CD4-positive, alpha-beta T cell treated with Interleukin-15 for 4 hours (primary cell): ENCODE measurements at regions not wholly inside any gene's neighbourhood (a gene's known extent, or its start where the extent isn't known, plus 50 kb on each side); places are given as distances from the start of the nearest gene placed in this dataset.
"Not testable (repeated sequence)": the region's sequence is repeated elsewhere in the genome, so short reads cannot be mapped to it uniquely, and the experiment has no call there.

Experiments used
- DNase-seq: peaks from one replicate; pipeline ENCODE4 v3.0.0-alpha.2; 2020; ENCODE audit warnings: low spot score

GRCh38 chr9:21598749-21599148, 116.6 kb upstream of the IFNE start:
- DNase-seq: no peak

GRCh38 chr9:21605489-21605931, 123.4 kb upstream of the IFNE start:
- no peak for DNase-seq

- no peak for DNase-seq
Measured at GRCh38 chr9:21607576-21607975, 125.5 kb upstream of the IFNE start.

- DNase-seq: no peak
Measured at GRCh38 chr9:21608200-21608599, 126.1 kb upstream of the IFNE start.

- DNase-seq: no peak
Measured at GRCh38 chr9:21609506-21609905, 127.4 kb upstream of the IFNE start.

- DNase-seq: peak; percentile 16
Measured at GRCh38 chr9:21611891-21612290, 129.8 kb upstream of the IFNE start.

- DNase-seq: no peak
Measured at GRCh38 chr9:21615018-21615417, 132.9 kb upstream of the IFNE start.

- no peak for DNase-seq
Measured at GRCh38 chr9:21615446-21615845, 133.3 kb upstream of the IFNE start.

GRCh38 chr9:21616082-21616778, 134.1 kb upstream of the IFNE start:
- no peak for DNase-seq

GRCh38 chr9:21624675-21625644, 142.8 kb upstream of the IFNE start:
- no peak for DNase-seq

GRCh38 chr9:21626493-21626892, 144.4 kb upstream of the IFNE start:
- DNase-seq: no peak

GRCh38 chr9:21628954-21629353, 146.8 kb upstream of the IFNE start:
- not testable (repeated sequence) for DNase-seq

- DNase-seq: no peak
Measured at GRCh38 chr9:21634951-21635350, 152.8 kb upstream of the IFNE start.

- DNase-seq: no peak
Measured at GRCh38 chr9:21638104-21638503, 156.0 kb upstream of the IFNE start.

GRCh38 chr9:21653091-21653490, 149.3 kb upstream of the MTAP start:
- DNase-seq: no peak

- no peak for DNase-seq
Measured at GRCh38 chr9:21653589-21653988, 148.8 kb upstream of the MTAP start.

GRCh38 chr9:21656776-21657674, 145.4 kb upstream of the MTAP start:
- DNase-seq: no peak

GRCh38 chr9:21657966-21658667, 144.3 kb upstream of the MTAP start:
- no peak for DNase-seq

GRCh38 chr9:21660976-21661375, 141.5 kb upstream of the MTAP start:
- DNase-seq: no peak

- no peak for DNase-seq
Measured at GRCh38 chr9:21661626-21662025, 140.8 kb upstream of the MTAP start.

GRCh38 chr9:21668516-21668915, 133.9 kb upstream of the MTAP start:
- no peak for DNase-seq

GRCh38 chr9:21669701-21670100, 132.7 kb upstream of the MTAP start:
- DNase-seq: no peak
